Sigmoid colon (tissue), 4 donors: ENCODE measurements at regions not wholly inside any gene's neighbourhood (a gene's known extent, or its start where the extent isn't known, plus 50 kb on each side); places are given as distances from the start of the nearest gene placed in this dataset.

Experiments
- EP300 ChIP-seq, 4 donors: sonication (generic); formaldehyde crosslinking; IDR thresholded peaks; one replicate each; pipeline ENCODE4 v1.6.1; 2017; ENCODE audit warnings: antibody characterized with exemption in 4 of 4
- POLR2A ChIP-seq, 2 donors: fragments of 450-650 bp; IDR thresholded peaks; one replicate each; pipeline ENCODE4 v1.6.1; 2016; ENCODE audit warnings: antibody characterized with exemption in 2 of 2, mild to moderate bottlenecking in 2 of 2, moderate library complexity in 2 of 2
- POLR2AphosphoS5 ChIP-seq, 4 donors: sonication (generic); formaldehyde crosslinking; IDR thresholded peaks; one replicate each; pipeline ENCODE4 v1.6.1; 2017; ENCODE audit warnings: antibody characterized with exemption in 4 of 4
- TF ChIP-seq, protein P1 (sequence below), 4 experiments: fragments of 450-650 bp in 3 of 4; fragments of 200-600 bp in 1 of 4; IDR thresholded peaks; one replicate each; pipeline ENCODE4 v1.5.1; 2016 to 2019; ENCODE audit warnings: antibody characterized with exemption in 4 of 4, mild to moderate bottlenecking in 3 of 4, moderate library complexity in 2 of 4

DNA sequence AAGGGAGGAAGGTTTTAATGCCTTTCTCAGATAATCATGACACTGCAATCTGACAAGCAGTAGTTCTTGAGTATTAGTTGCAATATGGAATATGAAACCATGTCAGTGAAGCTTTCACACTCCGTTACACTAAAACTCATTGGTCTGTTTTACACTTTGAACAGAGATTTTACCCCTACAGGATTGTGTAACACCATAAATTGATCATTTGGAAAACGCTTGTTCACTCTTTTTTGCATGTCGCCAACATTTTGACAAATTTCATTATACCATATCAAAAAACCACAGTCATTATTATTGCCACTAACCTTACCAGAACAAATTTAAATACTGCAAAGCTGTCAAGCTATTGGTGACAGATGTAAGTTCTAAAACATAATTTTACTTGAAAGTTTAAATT lies 404.8 kb upstream of the THBS1 start:
- TF ChIP-seq, protein P1, sequence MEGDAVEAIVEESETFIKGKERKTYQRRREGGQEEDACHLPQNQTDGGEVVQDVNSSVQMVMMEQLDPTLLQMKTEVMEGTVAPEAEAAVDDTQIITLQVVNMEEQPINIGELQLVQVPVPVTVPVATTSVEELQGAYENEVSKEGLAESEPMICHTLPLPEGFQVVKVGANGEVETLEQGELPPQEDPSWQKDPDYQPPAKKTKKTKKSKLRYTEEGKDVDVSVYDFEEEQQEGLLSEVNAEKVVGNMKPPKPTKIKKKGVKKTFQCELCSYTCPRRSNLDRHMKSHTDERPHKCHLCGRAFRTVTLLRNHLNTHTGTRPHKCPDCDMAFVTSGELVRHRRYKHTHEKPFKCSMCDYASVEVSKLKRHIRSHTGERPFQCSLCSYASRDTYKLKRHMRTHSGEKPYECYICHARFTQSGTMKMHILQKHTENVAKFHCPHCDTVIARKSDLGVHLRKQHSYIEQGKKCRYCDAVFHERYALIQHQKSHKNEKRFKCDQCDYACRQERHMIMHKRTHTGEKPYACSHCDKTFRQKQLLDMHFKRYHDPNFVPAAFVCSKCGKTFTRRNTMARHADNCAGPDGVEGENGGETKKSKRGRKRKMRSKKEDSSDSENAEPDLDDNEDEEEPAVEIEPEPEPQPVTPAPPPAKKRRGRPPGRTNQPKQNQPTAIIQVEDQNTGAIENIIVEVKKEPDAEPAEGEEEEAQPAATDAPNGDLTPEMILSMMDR (IDR thresholded peaks at IDR 0.05): no peak
- TF ChIP-seq EP300 (IDR thresholded peaks at IDR 0.05) (no peak), POLR2A (IDR thresholded peaks at IDR 0.05) (no peak), POLR2AphosphoS5 (IDR thresholded peaks at IDR 0.05) (no peak)
